HG03469 (cell line): ENCODE measurements at regions not wholly inside any gene's neighbourhood (a gene's known extent, or its start where the extent isn't known, plus 50 kb on each side); places are given as distances from the start of the nearest gene placed in this dataset.
"Not testable (repeated sequence)": the region's sequence is repeated elsewhere in the genome, so short reads cannot be mapped to it uniquely, and the experiment has no call there.

Experiments
- ATAC-seq: cut with Tn5 transposase; IDR thresholded peaks from one replicate; pipeline ENCODE4 v1.9.1; 2021; ENCODE audit warnings: mild to moderate bottlenecking, moderate library complexity, moderate number of reproducible peaks; ENCODE audit not compliant: unreplicated experiment

DNA sequence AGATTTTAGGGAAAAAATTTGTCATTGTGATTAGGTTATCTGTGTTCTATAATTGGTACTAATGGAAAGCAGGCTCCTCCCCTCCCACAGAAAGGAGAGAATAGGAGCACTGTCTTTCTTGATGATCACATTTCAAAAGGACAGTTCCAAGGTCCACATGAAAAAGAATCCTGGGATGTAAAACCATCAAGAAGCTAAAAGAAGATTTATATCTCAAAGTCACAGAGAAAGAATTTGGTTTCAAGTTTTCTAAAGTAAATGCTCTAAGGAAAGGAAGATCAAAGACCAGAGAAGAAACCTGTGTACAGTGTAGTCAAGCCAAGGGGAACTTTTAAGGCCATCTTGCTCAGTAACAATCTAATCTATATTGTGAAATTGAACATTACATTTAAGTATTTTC is 652.7 kb upstream of the HS3ST5 start:
- no peak for ATAC-seq

DNA sequence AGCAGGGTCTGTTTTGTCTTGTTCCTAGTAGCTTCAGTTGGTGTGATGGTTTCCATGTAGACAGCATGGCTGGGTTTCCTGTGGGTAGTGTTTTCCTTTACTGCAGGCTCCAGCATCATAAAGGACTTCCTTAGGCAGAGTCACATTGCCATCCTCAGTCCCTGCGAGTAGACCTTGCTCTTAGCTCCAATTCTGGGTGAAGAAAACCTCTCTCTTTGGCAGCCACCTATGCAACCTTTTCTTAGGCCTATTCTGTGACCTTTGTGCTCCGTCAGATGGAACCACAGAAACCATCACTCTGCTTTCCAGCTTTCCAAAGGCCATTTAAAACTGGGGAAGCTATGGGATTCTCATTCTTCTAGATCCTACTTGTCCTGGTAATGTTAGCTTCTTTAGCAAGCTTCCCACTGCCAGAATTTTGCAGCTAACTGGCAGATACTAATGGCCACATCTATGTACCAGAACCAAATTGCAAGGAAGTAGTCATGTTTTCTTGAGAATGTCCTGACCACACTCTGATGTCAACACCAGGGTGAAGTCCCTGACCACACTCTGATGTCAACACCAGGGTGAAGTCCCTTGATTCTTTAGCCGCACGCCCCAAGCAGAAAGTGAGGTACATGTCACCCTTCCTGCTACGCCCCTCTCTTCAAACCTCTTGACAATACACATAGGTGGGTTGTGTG is 646.6 kb upstream of the HS3ST5 start:
- ATAC-seq = peak; percentile 92

DNA sequence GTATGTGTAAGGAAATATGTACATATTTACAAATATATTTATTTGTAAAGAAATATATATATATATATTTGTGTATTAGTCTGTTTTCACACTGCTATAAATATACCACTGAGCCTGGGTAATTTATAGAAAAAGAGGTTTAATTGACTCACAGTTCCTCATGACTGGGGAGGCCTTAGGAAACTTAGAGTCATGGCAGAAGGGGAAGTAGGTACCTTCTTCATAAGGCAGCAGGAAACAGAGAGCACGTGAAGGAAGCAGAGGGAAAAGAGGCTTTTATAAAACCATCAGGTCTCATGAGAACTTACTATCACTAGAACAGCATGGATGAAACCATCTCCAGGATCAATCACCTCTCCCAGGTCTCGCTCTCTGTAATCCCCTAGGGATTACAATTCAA is 644.5 kb upstream of the HS3ST5 start:
- ATAC-seq = no peak

DNA sequence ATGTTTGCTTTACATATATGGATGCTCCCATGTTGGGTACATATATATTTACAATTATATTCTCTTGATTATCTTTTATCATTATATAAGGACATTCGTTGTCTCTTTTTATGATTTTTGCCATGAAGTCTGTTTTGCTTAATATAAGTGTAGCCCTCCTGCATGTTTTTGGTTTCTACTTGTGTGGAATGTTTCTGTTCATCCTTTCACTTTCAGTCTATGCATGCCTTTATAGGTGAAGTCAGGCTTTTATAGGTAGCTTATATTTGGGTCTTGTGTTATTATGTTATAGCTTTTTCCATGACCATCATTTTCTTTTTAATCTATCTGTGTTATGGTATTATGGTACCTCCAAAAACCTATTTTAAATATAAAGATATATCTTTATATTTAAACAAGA is 612.5 kb upstream of the HS3ST5 start:
- ATAC-seq = no peak

DNA sequence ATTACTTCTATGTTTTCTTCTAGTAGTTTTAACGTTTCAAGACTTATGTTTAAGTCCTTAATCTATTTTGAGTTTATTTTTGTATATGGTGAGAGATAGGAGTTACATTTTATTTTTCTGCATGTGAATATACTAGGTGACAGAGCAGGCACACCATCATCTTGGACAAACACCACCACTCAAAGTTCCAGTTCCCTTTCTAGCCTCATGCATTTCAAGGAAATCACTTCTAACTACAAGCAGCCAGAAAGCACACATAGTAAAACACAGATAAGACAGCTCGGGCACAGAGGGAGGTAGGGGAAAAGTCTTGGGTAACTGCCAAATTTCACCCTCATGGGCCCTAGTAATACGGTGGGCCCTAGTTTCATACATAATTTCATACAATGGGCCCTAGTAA is 609.4 kb upstream of the HS3ST5 start:
- ATAC-seq = no peak

DNA sequence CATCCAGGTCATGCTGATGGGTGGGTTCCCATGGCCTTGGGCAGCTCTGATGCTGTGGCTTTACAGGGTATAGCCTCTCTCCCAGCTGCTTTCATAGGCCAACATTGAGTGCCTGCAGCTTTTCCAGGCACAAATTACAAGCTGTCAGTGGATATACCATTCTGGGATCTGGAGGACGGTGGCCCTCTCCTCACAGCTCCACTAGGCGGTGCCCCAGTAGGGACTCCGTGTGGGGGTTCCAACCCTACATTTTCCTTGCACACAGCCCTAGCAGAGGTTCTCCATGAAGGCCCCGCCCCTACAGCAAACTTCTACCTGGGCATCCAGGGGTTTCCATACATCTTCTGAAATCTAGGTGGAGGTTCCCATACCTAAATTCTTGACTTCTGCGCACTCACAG is 602.6 kb upstream of the HS3ST5 start:
- ATAC-seq = no peak

DNA sequence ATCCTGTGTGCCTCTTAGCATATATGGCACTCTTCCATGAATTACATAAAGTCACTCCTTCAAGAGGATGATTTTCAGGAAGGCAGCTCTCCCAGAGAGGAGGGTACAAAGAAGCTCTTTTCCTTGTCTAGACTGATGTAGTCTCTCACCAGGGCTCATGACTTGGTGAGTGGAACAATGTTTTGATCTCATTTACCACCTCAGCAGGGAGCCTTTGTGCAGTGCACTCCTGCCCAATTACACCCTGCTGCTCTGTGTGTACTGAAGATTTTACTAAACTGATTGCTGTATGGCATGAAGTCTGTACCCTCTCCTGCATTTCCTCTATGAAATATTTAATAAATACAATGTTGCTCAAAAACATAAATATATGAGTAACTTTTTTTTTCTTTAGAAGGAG is 598.3 kb upstream of the HS3ST5 start:
- ATAC-seq = no peak

DNA sequence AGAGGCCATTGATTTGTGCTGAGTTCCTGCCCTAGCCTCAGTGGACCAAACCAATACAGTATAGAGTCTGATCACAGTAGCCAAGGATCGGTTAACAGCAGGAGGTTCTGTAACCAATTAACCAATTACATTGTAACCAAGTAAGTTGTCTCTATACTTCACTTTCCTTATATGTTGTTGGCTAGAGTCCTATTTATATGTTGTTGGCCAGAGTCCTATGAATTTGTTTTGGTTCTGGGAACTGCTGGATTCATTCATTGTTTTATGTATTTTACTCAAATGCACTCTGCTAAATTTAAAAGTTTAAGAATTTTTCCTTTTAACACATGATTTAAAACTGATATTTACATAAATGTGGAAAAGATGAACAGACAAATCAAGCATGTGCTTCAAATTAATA is 597.4 kb upstream of the HS3ST5 start:
- ATAC-seq = no peak

DNA sequence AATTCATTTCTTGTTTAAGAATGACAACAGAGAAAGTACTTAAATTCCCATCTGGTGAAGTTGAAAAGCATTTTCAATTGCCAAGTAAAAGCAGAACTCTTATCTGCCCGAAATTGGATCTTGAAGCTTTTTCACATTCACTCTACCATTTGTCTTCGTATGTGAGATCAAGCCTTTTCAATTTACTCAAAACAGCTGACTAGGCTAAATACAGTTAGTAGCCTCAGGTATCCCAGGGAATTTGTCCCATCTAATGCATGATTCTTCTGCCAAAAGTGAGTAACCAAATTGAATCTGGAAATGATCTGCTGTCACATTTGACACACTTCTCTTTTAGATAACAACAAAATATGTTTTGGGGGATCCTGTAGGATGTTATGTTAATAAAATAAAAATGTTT is 596.8 kb upstream of the HS3ST5 start:
- no peak for ATAC-seq

DNA sequence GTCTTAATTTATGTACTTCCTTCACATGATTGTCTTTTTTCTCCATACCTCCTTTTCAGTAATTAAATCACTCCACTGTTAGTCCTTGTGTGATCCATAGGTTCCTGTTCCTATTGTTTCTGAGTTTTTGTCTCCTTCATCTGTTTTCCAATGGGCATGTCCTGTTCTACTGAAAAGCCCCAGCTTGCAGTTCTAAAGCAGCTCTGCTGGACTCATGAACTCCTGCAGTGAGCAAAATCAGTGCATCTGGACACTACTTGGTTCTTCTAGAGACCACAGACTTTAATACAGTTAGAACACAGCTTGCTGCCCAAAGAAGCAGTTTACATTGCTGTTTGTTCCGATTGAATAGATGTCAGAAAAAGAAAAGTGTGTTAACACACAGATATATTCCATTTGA is 593.3 kb upstream of the HS3ST5 start:
- ATAC-seq = no peak

DNA sequence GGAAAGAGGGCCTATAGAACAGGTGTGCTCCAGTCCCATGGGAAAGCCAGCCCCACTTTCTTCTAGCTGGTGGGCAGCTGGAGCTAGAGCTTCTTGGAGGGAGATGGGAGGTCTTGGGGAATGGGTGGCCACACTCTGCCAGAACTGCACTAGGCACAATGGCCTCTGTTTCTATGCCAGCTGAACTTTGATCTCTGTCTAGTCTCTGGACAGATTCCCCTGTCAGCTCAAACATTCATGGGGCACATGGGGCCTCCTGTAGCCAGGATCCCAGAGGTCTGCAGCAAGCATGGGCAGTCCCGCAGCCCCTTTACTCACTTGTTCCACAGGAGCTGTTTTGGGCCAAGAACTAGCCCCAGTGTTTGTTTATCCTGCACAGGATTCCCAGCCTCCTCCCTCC is 591.3 kb upstream of the HS3ST5 start:
- no peak for ATAC-seq

DNA sequence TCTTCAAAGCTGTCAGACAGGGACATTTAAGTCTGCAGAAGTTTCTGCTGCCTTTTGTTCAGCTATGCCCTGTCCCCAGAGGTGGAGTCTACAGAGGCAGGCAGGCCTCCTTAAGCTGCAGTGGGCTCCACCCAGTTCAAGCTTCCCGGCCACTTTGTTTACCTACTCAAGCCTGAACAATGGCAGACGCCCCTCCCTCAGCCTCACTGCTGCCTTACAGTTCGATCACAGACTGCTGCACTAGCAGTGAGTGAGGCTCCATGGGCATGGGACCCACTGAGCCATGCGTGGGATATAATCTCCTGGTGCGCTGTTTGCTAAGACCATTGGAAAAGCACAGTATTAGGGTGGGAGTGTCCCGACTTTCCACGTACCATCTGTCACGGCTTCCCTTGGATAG is 585.9 kb upstream of the HS3ST5 start:
- not testable (repeated sequence) for ATAC-seq

DNA sequence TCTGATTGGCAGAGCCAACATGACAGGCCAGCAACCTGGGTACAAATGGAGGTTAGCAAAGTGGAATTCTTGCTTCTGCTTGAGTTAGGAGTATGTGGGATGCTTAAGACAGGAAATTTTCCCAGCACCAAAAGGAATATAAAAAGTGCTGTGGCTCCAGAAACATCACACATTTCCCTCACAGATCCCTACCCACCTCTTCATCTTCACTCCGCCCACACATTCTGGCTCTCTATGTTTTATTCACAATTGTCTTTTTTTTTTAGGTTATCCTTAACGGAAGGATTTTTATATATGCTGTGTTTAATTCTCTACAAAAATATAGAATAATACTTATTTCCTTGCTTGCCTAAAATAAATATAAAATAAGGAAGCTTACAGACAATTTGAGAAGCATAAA is 563.3 kb upstream of the HS3ST5 start:
- ATAC-seq = no peak

DNA sequence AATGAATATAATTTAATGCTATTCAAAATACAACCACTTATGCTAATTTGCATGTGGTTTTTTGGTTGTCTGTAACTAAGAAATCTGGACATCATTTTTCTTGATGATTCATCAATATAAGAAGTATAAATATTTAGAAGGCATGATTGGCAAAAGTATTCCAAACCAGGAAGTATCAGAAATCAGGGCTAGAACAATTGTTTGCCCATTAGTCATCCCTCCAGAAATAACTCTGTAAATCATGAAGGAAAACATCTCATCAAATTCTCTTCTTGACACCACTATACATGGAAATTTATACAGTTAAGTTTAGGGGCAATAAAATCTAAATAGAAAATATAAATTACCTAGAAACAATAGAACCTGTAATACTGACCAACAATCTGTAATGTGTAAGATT is 554.7 kb upstream of the HS3ST5 start:
- no peak for ATAC-seq

DNA sequence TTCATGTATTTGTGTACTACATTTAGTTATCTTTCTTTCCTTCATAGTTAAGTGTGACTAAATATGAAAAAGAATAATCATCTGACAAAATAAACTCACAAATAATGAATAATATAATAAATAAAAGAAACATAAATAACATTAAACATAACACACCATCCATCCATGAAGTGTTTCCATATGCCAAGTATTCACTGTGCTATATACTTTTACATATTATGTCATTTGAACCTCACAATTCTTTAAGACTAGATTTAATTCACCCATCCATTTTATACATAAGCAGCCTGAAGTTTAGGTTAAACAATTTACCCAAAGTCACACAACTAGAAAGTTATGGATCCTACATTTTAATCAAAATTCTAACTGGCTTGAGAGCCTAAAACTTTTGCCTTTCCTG is 549.4 kb upstream of the HS3ST5 start:
- no peak for ATAC-seq

DNA sequence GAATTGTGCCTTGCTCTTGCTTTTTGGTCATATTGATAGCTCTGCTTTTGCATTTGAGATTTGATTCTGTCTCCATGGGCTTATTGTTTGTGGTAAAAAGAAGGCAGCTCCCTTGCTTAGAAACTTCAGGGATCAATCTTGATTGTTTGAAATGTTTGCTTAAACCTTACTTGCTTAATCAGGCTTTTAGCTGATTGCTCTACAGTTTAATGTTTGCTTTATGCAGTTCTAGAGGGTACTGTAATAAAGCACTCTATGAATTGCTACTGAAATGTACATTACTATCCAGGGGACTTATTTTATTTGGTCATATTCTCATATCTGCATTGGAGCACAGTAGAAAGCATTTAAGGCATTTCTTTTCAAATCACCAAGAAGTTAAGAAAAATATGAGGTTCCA is 545.4 kb upstream of the HS3ST5 start:
- no peak for ATAC-seq

DNA sequence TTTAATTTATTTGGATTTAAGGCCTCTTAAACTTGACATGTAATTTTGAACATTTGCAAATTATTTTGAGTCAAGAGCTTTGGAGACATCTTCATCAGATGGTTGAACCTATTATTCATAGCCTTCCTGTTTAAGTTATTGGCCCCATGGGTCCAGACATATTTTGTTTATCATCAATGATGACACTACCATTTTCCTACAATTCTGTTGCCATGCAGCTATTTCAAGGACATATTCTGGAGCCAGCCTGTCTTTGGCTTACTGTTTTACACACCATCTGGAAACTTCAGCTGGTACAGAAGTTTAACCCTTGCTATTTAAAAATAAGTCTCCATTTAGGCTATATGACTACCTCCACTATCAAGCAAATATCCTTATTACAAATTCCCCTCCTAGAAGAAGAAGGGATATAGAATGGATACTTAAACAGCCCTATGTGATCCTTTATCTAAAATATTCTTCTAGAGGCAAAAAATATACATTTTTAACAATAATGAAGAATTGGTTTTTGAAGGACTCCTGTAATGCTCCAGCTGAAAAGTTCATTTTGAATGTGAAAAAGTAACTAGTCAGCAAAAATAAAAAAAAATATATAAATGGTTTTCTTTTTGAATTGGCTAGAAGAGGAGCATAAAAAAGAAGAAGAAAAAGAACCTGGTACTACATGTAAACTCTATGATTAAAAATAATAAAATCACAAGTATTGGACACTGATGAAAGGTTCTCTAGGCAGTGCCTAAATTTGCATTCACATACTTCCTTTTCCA is 544.0 kb upstream of the HS3ST5 start:
- ATAC-seq = no peak

DNA sequence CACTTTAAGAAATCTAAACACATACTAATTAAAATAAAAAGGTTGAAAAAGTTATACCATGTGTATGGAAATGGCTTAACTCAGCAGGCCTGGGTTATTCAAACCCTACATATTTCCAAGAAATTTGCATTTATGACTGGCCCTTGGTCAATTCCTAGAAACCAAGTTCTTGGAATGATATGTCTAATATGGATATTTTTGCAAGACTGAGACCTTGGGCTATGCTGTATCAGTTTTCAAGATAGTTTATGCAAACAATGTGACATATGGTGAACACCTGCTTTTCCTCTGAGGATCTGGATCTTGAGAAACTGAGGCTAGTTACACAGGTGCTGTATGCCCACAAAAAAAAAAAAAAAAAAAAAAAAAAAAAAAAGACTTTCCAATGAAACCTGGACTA is 536.9 kb upstream of the HS3ST5 start:
- ATAC-seq = no peak

DNA sequence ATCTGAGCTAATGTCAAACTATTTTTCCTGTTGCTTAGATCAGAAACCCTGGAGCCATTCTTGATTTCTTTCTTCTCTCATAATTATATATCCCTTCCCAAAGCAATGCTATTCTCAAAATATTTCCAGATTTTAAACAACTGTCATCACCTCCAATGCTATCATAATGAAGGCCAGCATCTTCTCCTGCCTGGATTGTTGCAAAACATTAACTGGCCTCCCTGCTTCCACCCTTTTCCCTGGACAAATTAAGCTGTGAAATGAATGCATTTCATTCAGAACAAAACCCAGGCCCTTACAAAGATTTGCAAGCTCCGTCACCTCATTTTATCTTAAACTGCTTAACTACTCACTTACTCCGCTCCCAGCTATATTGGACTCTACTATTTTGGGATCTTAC is 535.3 kb upstream of the HS3ST5 start:
- no peak for ATAC-seq

DNA sequence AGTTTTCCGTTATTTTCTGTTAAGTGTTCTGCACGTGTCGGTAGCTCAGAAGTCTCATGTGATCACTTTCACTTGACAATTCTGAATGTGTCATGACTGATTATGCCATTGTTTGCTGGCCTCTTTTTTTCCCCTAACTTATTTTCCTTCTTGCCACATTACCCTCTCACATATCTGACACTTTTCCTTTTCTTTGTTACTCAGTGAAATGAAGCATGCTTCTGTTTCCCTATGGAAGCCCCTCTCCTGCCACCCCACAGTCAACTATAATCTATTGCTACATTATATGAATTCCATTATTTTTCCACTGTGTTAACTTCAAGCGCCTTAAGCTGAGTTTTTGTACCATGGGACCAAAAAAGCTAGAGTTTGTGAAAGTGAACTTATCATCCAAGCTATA is 531.6 kb upstream of the HS3ST5 start:
- no peak for ATAC-seq

DNA sequence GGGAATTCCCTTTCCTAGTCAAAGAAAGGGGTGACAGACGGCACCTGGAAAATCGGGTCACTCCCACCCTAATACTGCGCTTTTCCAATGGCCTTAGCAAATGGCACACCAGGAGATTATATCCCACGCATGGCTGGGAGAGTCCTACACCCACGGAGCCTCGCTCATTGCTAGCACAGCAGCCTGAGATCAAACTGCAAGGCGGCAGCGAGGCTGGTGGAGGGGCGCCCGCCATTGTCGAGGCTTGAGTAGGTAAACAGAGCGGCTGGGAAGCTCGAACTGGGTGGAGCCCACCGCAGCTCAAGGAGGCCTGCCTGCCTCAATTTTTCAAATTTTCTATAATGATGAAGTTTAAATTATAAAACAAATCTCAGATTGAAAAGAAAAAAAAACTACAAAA is 522.7 kb upstream of the HS3ST5 start:
- not testable (repeated sequence) for ATAC-seq

DNA sequence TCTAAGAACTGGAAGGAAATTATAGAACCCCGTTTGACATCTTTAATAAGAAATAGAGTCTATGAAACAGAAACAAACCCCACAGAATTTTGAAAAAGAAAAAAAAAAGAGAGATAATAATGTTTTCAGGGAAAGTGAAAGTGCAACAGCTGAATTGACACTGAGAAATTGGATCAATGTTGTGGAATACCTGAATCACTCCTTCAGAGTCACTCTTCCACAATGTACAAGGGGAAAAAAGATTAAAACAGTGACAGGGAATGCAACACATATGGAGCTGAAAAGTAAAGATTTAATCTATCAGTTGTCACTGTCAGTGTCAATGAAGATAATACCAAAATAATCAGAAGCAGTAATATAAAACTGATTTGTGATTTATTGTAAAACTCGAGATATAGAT is 520.8 kb upstream of the HS3ST5 start:
- no peak for ATAC-seq

DNA sequence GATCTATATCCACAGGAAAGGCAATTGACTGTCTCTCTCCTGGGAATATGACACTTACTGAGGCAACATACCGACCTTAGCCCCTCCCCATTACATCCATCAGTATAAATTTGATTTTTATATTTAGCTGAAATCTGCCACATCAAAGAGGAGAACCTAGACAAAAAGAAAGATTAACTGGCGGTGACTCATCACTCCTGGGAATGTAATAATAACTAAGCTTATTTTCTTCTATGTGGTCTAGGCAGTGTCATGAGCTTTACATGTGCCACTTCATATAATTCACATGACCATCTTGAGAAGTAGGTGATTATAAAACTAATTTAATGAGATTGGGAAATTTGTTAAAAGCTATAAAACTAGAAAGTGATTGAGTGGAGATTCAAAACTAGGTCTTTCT is 520.0 kb upstream of the HS3ST5 start:
- ATAC-seq = no peak
